Endothelial cell (in vitro differentiated cells): ENCODE measurements at regions not wholly inside any gene's neighbourhood (a gene's known extent, or its start where the extent isn't known, plus 50 kb on each side); places are given as distances from the start of the nearest gene placed in this dataset.
"Not testable (repeated sequence)": the region's sequence is repeated elsewhere in the genome, so short reads cannot be mapped to it uniquely, and the experiment has no call there.

Experiments
- DNase-seq: peaks from one replicate; pipeline ENCODE4 v3.0.0; 2021; ENCODE audit warnings: low spot score
- H3K27ac Mint-ChIP-seq: one replicate; pipeline ENCODE4 v1.8.0; 2021; ENCODE audit warnings: mixed read lengths, inconsistent platforms; ENCODE audit not compliant: unreplicated experiment
- H3K27me3 Mint-ChIP-seq: one replicate; pipeline ENCODE4 v1.8.0; 2021; ENCODE audit warnings: mild to moderate bottlenecking, moderate library complexity, mixed read lengths, inconsistent platforms; ENCODE audit not compliant: unreplicated experiment
- H3K36me3 Mint-ChIP-seq: one replicate; pipeline ENCODE4 v1.8.0; 2021; ENCODE audit warnings: mild to moderate bottlenecking, low read depth, mixed read lengths, inconsistent platforms; ENCODE audit not compliant: unreplicated experiment
- H3K4me1 Mint-ChIP-seq: one replicate; pipeline ENCODE4 v1.8.0; 2021; ENCODE audit warnings: mild to moderate bottlenecking, mixed read lengths, inconsistent platforms; ENCODE audit not compliant: unreplicated experiment
- H3K4me3 Mint-ChIP-seq: one replicate; pipeline ENCODE4 v1.8.0; 2021; ENCODE audit warnings: mild to moderate bottlenecking, mixed read lengths, inconsistent platforms; ENCODE audit not compliant: unreplicated experiment
- H3K9me3 Mint-ChIP-seq: one replicate; pipeline ENCODE4 v1.8.0; 2021; ENCODE audit warnings: mixed read lengths, inconsistent platforms; ENCODE audit not compliant: unreplicated experiment
- TF ChIP-seq, protein P1 (sequence below): fragments of 200-600 bp; sonication (generic); IDR thresholded peaks from one replicate; pipeline ENCODE4 v1.5.0; 2021; ENCODE audit warnings: antibody characterized with exemption; ENCODE audit not compliant: unreplicated experiment

DNA sequence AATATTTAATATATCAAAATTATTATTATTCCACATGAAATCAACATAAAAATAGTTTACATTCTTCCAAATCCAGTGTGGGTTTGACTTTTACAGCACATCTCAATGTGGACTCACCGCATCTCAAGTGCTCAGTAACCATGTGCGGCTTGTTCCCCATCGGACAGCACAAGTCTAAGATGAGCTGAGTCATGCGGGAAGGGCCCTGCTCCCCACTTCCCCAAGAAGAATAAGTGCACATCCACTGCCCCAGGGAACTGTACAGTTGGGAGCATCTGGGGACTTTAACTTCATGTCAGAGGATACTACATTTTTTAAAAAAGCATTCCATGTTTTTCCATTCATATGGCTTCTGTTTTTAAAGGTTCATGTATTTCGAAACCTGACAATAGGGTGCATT is 325.6 kb downstream of the BTBD3 start:
- no peak for DNase-seq
- no peak overlapping the region for H3K27ac Mint-ChIP-seq
- H3K4me3 Mint-ChIP-seq, result no peak overlapping the region
- no peaks in the 10 kb centered on the region for H3K9me3 Mint-ChIP-seq
- no peaks in the 10 kb centered on the region for H3K27me3 Mint-ChIP-seq
- H3K4me1 Mint-ChIP-seq, result peaks cover 16% of the 10 kb centered on the region
- TF ChIP-seq, protein P1, sequence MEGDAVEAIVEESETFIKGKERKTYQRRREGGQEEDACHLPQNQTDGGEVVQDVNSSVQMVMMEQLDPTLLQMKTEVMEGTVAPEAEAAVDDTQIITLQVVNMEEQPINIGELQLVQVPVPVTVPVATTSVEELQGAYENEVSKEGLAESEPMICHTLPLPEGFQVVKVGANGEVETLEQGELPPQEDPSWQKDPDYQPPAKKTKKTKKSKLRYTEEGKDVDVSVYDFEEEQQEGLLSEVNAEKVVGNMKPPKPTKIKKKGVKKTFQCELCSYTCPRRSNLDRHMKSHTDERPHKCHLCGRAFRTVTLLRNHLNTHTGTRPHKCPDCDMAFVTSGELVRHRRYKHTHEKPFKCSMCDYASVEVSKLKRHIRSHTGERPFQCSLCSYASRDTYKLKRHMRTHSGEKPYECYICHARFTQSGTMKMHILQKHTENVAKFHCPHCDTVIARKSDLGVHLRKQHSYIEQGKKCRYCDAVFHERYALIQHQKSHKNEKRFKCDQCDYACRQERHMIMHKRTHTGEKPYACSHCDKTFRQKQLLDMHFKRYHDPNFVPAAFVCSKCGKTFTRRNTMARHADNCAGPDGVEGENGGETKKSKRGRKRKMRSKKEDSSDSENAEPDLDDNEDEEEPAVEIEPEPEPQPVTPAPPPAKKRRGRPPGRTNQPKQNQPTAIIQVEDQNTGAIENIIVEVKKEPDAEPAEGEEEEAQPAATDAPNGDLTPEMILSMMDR, result no peak
- no peaks in the 10 kb centered on the region for H3K36me3 Mint-ChIP-seq

DNA sequence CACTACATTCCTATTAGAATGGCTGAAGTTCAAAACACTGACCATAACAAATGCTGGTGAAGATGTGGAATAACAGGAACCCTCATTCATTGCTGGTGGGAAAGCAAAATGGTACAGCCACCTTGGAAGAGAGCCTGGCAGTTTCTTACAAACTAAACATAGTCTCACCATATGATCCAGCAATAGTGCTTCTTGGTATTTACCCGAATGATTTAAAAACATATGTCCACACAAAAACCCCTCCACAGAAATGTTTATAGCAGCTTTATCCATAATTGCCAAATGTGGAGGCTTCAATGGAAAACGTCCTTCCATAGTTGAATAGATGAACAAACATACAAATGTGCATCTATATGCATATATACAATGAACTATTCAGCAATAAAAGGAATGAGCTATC is 330.8 kb downstream of the BTBD3 start:
- H3K9me3 Mint-ChIP-seq, result no peaks in the 10 kb centered on the region
- TF ChIP-seq, protein P1, result no peak
- H3K27ac Mint-ChIP-seq, result no peak overlapping the region
- no peaks in the 10 kb centered on the region for H3K36me3 Mint-ChIP-seq
- peaks cover 16% of the 10 kb centered on the region for H3K4me1 Mint-ChIP-seq
- no peak for DNase-seq
- H3K4me3 Mint-ChIP-seq, result no peak overlapping the region
- no peaks in the 10 kb centered on the region for H3K27me3 Mint-ChIP-seq

DNA sequence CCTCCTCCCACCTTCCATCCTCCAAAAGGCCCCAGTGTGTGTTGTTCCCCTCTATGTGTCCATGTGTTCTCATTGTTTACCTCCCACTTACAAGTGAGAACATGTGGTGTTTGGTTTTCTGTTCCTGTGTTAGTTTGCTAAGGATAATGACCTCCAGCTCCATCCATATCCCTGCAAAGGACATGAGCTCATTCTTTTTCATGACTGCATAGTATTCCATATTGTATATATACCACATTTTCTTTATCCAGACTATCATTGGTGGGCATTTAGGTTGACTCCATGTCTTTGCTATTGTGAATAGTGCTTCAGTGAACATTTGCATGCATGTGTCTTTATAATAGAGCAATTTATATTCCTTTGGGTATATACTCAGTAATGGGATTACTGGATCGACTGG is 333.0 kb downstream of the BTBD3 start:
- H3K27ac Mint-ChIP-seq, H3K4me3 Mint-ChIP-seq, H3K27me3 Mint-ChIP-seq, H3K36me3 Mint-ChIP-seq, H3K9me3 Mint-ChIP-seq, DNase-seq: not testable (repeated sequence)
- H3K4me1 Mint-ChIP-seq, result peaks cover 16% of the 10 kb centered on the region

DNA sequence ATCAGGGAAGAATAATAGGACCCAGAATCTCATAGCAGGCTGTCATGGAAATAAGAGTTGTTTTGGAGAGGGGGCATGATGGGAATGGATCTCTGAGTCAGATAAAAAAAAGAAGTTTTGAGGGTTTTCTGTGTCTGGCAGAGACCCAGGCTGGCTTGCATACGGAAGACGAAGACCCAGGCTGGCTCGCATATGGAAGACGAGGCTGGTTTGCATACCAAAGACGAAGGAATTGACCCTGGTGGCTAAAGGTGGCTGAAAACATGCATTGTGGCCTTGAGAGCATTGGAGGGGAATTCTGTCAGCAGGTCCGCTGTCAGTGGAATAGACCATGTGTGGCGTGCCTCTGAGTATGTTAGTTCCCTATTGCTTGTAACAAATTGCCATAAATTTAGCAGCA is 335.1 kb downstream of the BTBD3 start:
- H3K27me3 Mint-ChIP-seq, result no peaks in the 10 kb centered on the region
- peaks cover under 1% of the 10 kb centered on the region for H3K4me1 Mint-ChIP-seq
- no peaks in the 10 kb centered on the region for H3K36me3 Mint-ChIP-seq
- no peak overlapping the region for H3K27ac Mint-ChIP-seq
- TF ChIP-seq, protein P1, result no peak
- DNase-seq, result no peak
- no peak overlapping the region for H3K4me3 Mint-ChIP-seq
- no peaks in the 10 kb centered on the region for H3K9me3 Mint-ChIP-seq

DNA sequence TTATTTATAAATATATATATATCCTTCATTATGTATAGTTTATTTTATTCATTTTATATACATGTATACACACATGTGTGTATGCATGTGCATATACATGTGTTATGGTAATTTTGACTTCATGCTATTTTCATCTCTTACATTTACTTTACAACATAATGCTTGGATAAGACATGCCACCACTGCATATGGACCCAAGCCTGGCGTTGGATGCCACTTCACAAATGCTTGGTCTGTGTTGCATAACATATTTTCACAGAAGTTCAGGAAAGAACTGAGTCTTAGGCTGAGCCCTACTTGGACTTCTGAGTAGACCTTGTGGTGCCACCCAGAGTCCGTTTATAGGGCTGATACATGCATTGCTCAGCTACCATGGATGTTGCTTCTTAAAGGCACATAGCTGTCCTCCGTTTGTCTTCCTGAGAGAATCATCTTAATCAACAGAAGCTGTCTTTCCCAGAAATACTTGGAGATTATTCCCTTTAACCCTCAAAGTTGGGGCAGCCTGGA is 337.8 kb downstream of the BTBD3 start:
- TF ChIP-seq, protein P1, result no peak
- H3K27ac Mint-ChIP-seq, result no peak overlapping the region

More for the DNA sequence above, 337.8 kb downstream of the BTBD3 start:
- Mint-ChIP-seq H3K4me3 (no peak overlapping the region), H3K9me3 (no peaks in the 10 kb centered on the region), H3K4me1 (no peaks in the 10 kb centered on the region), H3K27me3 (no peaks in the 10 kb centered on the region), H3K36me3 (no peaks in the 10 kb centered on the region)
- no peak for DNase-seq
